SK-N-SH treated with all-trans-retinoic acid at 6 μM for 48 hours (cell line): ENCODE measurements at regions not wholly inside any gene's neighbourhood (a gene's known extent, or its start where the extent isn't known, plus 50 kb on each side); places are given as distances from the start of the nearest gene placed in this dataset.

ENCODE experiments used
- ATAC-seq: fragments of 200-7000 bp; cut with Tn5 transposase; 3 replicates; pipeline ENCODE4 v1.9.1; 2020; ENCODE audit warnings: mild to moderate bottlenecking, moderate library complexity
- ARNTL ChIP-seq: fragments of 450-650 bp; formaldehyde crosslinking; IDR thresholded peaks from 2 replicates; pipeline ENCODE4 v1.5.0; 2020; ENCODE audit warnings: low read depth, mild to moderate bottlenecking, moderate library complexity, borderline replicate concordance
- BACH2 ChIP-seq: fragments of 250-450 bp; sonication (Bioruptor Pico); IDR thresholded peaks from 2 replicates; pipeline ENCODE4 v1.9.0; 2021; ENCODE audit warnings: mild to moderate bottlenecking, borderline replicate concordance
- CREB5 ChIP-seq: fragments of 250-450 bp; sonication (Bioruptor Pico); IDR thresholded peaks from 2 replicates; pipeline ENCODE4 v1.5.1; 2020; ENCODE audit warnings: low read depth, mild to moderate bottlenecking, moderate library complexity
- CSDC2 ChIP-seq: fragments of 250-450 bp; sonication (Bioruptor Pico); IDR thresholded peaks from 2 replicates; pipeline ENCODE4 v1.5.0; 2020; ENCODE audit warnings: mild to moderate bottlenecking, moderate library complexity
- CSRNP3 ChIP-seq: fragments of 250-450 bp; sonication (Bioruptor Pico); IDR thresholded peaks from 2 replicates; pipeline ENCODE4 v1.5.1; 2021; ENCODE audit warnings: mild to moderate bottlenecking, moderate library complexity
- ESRRG ChIP-seq: fragments of 250-450 bp; sonication (Bioruptor Pico); IDR thresholded peaks from 2 replicates; pipeline ENCODE4 v1.6.1; 2021; ENCODE audit warnings: mild to moderate bottlenecking
- GLIS3 ChIP-seq: fragments of 250-450 bp; sonication (Bioruptor Pico); IDR thresholded peaks from 2 replicates; pipeline ENCODE4 v1.5.0; 2020; ENCODE audit warnings: mild to moderate bottlenecking, moderate library complexity
- ISL1 ChIP-seq: fragments of 250-450 bp; sonication (Bioruptor Pico); IDR thresholded peaks from 2 replicates; pipeline ENCODE4 v2.1.2; 2022; ENCODE audit warnings: mild to moderate bottlenecking, moderate library complexity
- OSR1 ChIP-seq: fragments of 250-450 bp; sonication (Bioruptor Pico); IDR thresholded peaks from 2 replicates; pipeline ENCODE4 v1.8.0; 2022; ENCODE audit warnings: moderate library complexity, mild to moderate bottlenecking, inconsistent platforms
- PATZ1 ChIP-seq: fragments of 250-450 bp; sonication (Bioruptor Pico); IDR thresholded peaks from 2 replicates; pipeline ENCODE4 v1.8.0; 2020; ENCODE audit warnings: mild to moderate bottlenecking, moderate library complexity, borderline replicate concordance
- POU6F1 ChIP-seq: fragments of 250-450 bp; sonication (Bioruptor Pico); IDR thresholded peaks from 2 replicates; pipeline ENCODE4 v1.8.0; 2021; ENCODE audit warnings: low read depth, mild to moderate bottlenecking, moderate library complexity, borderline replicate concordance
- PPARA ChIP-seq: fragments of 250-450 bp; sonication (Bioruptor Pico); IDR thresholded peaks from 2 replicates; pipeline ENCODE4 v1.5.0; 2020; ENCODE audit warnings: mild to moderate bottlenecking, borderline replicate concordance
- RARB ChIP-seq: fragments of 250-450 bp; sonication (Bioruptor Pico); IDR thresholded peaks from 2 replicates; pipeline ENCODE4 v1.8.0; 2021; ENCODE audit warnings: mild to moderate bottlenecking, moderate library complexity
- SNAI2 ChIP-seq: fragments of 250-450 bp; sonication (Bioruptor Pico); IDR thresholded peaks from 2 replicates; pipeline ENCODE4 v1.5.0; 2020; ENCODE audit warnings: mild to moderate bottlenecking, moderate library complexity
- TOX ChIP-seq: fragments of 250-450 bp; sonication (Bioruptor Pico); IDR thresholded peaks from 2 replicates; pipeline ENCODE4 v1.8.0; 2021; ENCODE audit warnings: mild to moderate bottlenecking, moderate library complexity, borderline replicate concordance
- ZFP3 ChIP-seq: fragments of 250-450 bp; sonication (Bioruptor Pico); IDR thresholded peaks from 2 replicates; pipeline ENCODE4 v1.5.0; 2020; ENCODE audit warnings: mild to moderate bottlenecking, moderate library complexity
- ZFP30 ChIP-seq: fragments of 450-650 bp; formaldehyde crosslinking; IDR thresholded peaks from 2 replicates; pipeline ENCODE4 v1.5.0; 2022; ENCODE audit warnings: mild to moderate bottlenecking, moderate library complexity
- ZNF565 ChIP-seq: fragments of 450-650 bp; formaldehyde crosslinking; conservative IDR thresholded peaks from 2 replicates; pipeline ENCODE4 v1.5.0; 2020; ENCODE audit warnings: low read depth, mild to moderate bottlenecking, moderate library complexity
- ZNF8 ChIP-seq: fragments of 450-650 bp; formaldehyde crosslinking; IDR thresholded peaks from 2 replicates; pipeline ENCODE4 v1.5.0; 2020; ENCODE audit warnings: mild to moderate bottlenecking, moderate library complexity

- ATAC-seq: no peak
- no peak for TF ChIP-seq ARNTL (CRISPR knock-in tag)
- no peak for TF ChIP-seq CSRNP3 (CRISPR knock-in tag)
- TF ChIP-seq ZFP3 (CRISPR knock-in tag): no peak
- no peak for TF ChIP-seq PPARA (CRISPR knock-in tag)
- TF ChIP-seq ZFP30: no peak
- no peak for TF ChIP-seq TOX (CRISPR knock-in tag)
- TF ChIP-seq CREB5: no peak
- TF ChIP-seq PATZ1: no peak
Observed at GRCh38 chr6:119865466-119866350, 516.1 kb upstream of the MAN1A1 start.

- TF ChIP-seq CSRNP3 (CRISPR knock-in tag) (no peak), SNAI2 (CRISPR knock-in tag) (no peak), TOX (CRISPR knock-in tag) (no peak), ZNF8 (CRISPR knock-in tag) (no peak), ISL1 (no peak), GLIS3 (CRISPR knock-in tag) (no peak), POU6F1 (CRISPR knock-in tag) (no peak), PPARA (CRISPR knock-in tag) (no peak), CSDC2 (CRISPR knock-in tag) (no peak), ZNF565 (CRISPR knock-in tag) (no peak), CREB5 (no peak), RARB (CRISPR knock-in tag) (no peak), PATZ1 (no peak), ESRRG (no peak), OSR1 (no peak), BACH2 (no peak)
- no peak for ATAC-seq
Observed at GRCh38 chr6:119862719-119863118, 513.2 kb upstream of the MAN1A1 start.
